OCI-LY1 (cell line): ENCODE measurements at regions not wholly inside any gene's neighbourhood (a gene's known extent, or its start where the extent isn't known, plus 50 kb on each side); places are given as distances from the start of the nearest gene placed in this dataset.

ENCODE experiments used
- EZH2 ChIP-seq: fragments of 200-600 bp; sonication (generic), shearing (Covaris generic); IDR thresholded peaks from 2 replicates; pipeline ENCODE4 v1.8.0; 2017; ENCODE audit warnings: borderline replicate concordance, mixed run types, mild to moderate bottlenecking, antibody characterized with exemption, low read length, moderate library complexity, mixed read lengths
- TF ChIP-seq, protein P1 (sequence below): fragments of 200-600 bp; sonication (generic), shearing (Covaris generic); IDR thresholded peaks from 2 replicates; pipeline ENCODE4 v1.5.1; 2017; ENCODE audit warnings: mild to moderate bottlenecking, antibody characterized with exemption, low read length, moderate library complexity, mixed read lengths

DNA sequence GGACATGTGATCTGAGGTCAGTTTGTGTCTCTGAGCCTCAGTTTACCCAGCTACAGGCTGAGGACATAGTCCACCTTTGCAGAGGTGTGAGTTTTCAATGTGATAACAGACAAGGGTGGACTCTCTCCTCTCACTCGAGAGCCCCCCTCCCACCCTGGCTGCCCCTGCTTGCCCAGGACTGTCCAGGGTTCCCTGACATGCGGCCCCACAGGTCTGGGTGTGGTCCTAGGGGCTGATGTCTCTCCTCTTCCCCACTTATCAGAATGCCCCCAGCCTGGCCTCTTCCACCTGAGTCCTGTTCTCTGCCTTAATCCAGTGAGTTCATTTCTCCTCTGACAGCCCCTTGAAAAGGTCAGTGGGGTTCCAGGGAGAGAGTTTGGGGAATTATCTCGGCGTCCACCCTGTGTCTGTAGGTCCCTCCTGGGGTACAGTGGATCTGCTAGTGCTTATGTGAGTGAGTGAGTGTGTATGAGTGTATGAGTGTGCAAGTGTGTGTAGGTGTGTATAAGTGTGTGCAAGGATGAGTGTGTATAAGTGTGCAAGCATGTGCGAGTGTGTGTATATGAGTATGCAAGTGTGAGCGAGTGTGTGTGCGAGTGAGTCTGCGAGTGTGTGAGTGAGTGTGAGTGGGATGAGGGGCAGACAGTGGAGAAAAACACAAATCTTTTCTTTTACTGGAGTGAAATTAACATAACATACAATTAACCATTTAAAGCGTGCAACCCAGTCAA lies 175.0 kb downstream of the IRF8 start:
- TF ChIP-seq, protein P1, sequence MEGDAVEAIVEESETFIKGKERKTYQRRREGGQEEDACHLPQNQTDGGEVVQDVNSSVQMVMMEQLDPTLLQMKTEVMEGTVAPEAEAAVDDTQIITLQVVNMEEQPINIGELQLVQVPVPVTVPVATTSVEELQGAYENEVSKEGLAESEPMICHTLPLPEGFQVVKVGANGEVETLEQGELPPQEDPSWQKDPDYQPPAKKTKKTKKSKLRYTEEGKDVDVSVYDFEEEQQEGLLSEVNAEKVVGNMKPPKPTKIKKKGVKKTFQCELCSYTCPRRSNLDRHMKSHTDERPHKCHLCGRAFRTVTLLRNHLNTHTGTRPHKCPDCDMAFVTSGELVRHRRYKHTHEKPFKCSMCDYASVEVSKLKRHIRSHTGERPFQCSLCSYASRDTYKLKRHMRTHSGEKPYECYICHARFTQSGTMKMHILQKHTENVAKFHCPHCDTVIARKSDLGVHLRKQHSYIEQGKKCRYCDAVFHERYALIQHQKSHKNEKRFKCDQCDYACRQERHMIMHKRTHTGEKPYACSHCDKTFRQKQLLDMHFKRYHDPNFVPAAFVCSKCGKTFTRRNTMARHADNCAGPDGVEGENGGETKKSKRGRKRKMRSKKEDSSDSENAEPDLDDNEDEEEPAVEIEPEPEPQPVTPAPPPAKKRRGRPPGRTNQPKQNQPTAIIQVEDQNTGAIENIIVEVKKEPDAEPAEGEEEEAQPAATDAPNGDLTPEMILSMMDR = no peak
- TF ChIP-seq EZH2 = no peak
